Peyer's patch (tissue), 4 donors: ENCODE measurements at regions not wholly inside any gene's neighbourhood (a gene's known extent, or its start where the extent isn't known, plus 50 kb on each side); places are given as distances from the start of the nearest gene placed in this dataset.

ENCODE experiments used
- DNase-seq, 3 donors: peaks; one replicate each; pipeline ENCODE4 v3.0.0-alpha.2; 2017 to 2019
- H3K27ac ChIP-seq, 4 donors: fragments of 200-600 bp; sonication (generic); one replicate each; pipeline ENCODE4 v1.5.1; 2016 to 2019
- H3K27me3 ChIP-seq, 2 donors: fragments of 200-600 bp; sonication (generic); one replicate each; pipeline ENCODE4 v1.5.1; 2019
- H3K36me3 ChIP-seq, 3 donors: fragments of 200-600 bp; sonication (generic); one replicate each; pipeline ENCODE4 v1.5.1; 2016 to 2019
- H3K4me1 ChIP-seq, 4 donors: fragments of 200-600 bp; sonication (generic); one replicate each; pipeline ENCODE4 v1.5.1; 2016 to 2019
- H3K4me3 ChIP-seq, 4 donors: fragments of 200-600 bp; sonication (generic); 1 replicate in 3 of 4; 2 replicates in 1 of 4; pipeline ENCODE4 v1.5.1; 2016 to 2019; ENCODE audit warnings: mild to moderate bottlenecking in 1 of 4
- H3K9me3 ChIP-seq, 4 donors: fragments of 200-600 bp; sonication (generic); one replicate each; pipeline ENCODE4 v1.5.1; 2016 to 2019; ENCODE audit warnings: mild to moderate bottlenecking in 1 of 4
- POLR2A ChIP-seq, 2 donors: fragments of 450-650 bp; IDR thresholded peaks; one replicate each; pipeline ENCODE4 v1.5.1; 2017; ENCODE audit warnings: antibody characterized with exemption in 2 of 2, mild to moderate bottlenecking in 2 of 2, moderate library complexity in 2 of 2
- TF ChIP-seq, protein P1 (sequence below), 6 experiments: fragments of 450-650 bp in 4 of 6; fragments of 200-600 bp in 2 of 6; sonication (generic) in 1 of 6; IDR thresholded peaks; one replicate each; pipeline ENCODE4 v1.5.1; 2017 to 2019; ENCODE audit warnings: antibody characterized with exemption in 6 of 6, mild to moderate bottlenecking in 3 of 6, moderate library complexity in 1 of 6

DNA sequence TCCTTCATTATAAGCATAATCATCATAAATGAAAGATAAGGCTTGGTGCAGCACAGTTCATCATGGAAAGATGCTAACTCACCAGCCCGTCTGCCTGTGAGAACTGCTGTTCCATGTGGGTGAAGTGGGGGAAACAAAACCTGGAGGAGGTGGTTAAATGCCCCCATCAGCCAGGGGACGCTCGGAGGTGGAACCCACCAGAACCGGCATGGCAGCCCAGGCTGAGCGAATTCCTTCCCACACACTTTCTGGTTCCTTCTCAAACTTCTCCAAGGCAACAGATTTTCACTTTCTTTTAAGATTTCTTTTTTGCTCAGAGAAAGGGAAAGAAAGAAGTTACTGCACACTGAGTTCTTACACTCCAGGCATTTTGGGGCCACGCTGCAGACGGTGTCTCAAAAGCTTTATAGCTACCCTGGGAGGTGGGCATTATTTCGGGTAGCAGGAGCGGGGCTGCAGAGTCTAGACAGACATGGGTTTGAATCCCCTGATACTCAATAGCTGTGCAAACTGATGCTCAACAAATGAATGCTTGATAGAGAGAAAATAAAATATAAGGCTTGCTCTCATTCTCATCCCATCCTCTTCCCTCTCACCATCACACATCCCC is 190.7 kb downstream of the BCL11B start:
- no peak for DNase-seq
- Histone ChIP-seq H3K27ac (no peak overlapping the region), H3K36me3 (no peaks in the 10 kb centered on the region), H3K27me3 (no peaks in the 10 kb centered on the region), H3K9me3 (no peaks in the 10 kb centered on the region), H3K4me3 (no peak overlapping the region), H3K4me1 (no peaks in the 10 kb centered on the region)
- no peak for TF ChIP-seq POLR2A (IDR thresholded peaks at IDR 0.05)
- TF ChIP-seq, protein P1, sequence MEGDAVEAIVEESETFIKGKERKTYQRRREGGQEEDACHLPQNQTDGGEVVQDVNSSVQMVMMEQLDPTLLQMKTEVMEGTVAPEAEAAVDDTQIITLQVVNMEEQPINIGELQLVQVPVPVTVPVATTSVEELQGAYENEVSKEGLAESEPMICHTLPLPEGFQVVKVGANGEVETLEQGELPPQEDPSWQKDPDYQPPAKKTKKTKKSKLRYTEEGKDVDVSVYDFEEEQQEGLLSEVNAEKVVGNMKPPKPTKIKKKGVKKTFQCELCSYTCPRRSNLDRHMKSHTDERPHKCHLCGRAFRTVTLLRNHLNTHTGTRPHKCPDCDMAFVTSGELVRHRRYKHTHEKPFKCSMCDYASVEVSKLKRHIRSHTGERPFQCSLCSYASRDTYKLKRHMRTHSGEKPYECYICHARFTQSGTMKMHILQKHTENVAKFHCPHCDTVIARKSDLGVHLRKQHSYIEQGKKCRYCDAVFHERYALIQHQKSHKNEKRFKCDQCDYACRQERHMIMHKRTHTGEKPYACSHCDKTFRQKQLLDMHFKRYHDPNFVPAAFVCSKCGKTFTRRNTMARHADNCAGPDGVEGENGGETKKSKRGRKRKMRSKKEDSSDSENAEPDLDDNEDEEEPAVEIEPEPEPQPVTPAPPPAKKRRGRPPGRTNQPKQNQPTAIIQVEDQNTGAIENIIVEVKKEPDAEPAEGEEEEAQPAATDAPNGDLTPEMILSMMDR (IDR thresholded peaks at IDR 0.05), result no peak

DNA sequence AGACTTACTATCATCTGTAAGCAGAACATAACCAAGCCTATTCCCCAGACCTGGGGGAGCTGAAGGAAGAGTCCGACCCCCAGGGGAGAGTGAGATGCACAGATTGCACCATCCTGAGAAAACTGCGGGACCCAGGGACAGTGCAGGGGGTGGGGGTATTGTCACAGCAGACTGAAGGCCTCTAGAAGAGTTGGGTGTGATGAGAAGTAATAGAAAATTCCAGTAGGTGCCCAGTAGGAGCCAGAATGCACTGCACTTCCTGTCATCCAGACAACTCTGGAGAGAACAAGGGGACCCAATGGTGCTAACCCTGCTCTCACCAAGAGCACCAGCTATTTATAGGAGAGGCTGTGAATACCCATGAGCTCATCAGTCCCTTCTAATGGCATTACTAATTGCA is 190.1 kb downstream of the BCL11B start:
- TF ChIP-seq, protein P1 (IDR thresholded peaks at IDR 0.05), result no peak
- no peak for TF ChIP-seq POLR2A (IDR thresholded peaks at IDR 0.05)
- Histone ChIP-seq H3K36me3 (no peaks in the 10 kb centered on the region), H3K27me3 (no peaks in the 10 kb centered on the region), H3K27ac (no peak overlapping the region), H3K9me3 (no peaks in the 10 kb centered on the region), H3K4me1 (no peaks in the 10 kb centered on the region), H3K4me3 (no peak overlapping the region)
- DNase-seq, result no peak

DNA sequence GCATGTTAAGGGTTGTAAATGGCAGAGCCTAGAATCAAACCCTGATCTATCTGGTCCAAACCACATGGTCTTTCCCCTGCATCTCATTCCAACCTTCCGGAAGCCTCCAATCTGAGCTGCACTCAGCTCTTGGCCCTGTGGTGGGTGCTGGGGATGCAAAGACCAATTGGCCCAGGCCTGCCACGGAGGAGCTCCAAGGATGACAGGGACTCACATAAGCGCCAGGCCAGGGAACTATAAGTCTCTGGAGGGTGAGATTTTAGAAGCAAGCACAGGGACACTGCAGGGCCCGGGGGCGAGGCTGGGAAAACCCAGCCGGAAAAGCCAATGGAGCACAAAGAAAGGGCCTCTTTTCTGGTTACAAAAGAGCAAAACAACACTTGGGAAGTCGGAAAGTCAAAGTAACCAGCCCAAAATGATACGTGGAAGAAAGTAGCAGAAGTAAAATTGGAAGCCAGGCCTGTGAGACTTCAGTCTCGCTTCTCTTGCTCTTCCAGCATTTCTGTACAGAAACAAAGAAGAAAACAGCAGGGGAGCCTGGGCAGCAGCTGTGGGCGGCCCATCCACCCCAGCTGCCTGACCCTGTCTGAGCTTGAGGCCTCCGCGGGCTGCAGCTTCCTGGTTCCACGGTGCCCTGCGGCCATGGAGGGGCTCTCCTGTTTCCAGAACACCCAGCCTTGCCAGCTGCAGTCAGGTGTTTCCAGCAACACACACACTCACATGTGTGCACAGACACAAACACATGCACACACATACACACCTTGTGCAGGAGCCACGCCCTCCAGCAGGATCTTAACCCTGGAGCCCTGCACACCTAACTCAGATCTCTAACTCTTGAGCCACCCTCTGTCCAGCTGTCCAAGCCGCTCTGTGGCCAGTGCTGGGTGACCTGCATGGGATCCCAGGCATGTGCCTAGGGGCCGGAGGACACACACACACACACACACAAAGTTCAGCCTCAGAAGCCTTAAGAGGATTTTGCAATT is 178.2 kb downstream of the BCL11B start:
- no peaks in the 10 kb centered on the region for H3K4me1 ChIP-seq
- TF ChIP-seq POLR2A (IDR thresholded peaks at IDR 0.05), result no peak
- TF ChIP-seq, protein P1 (IDR thresholded peaks at IDR 0.05), result no peak
- no peak overlapping the region for H3K27ac ChIP-seq

DNA sequence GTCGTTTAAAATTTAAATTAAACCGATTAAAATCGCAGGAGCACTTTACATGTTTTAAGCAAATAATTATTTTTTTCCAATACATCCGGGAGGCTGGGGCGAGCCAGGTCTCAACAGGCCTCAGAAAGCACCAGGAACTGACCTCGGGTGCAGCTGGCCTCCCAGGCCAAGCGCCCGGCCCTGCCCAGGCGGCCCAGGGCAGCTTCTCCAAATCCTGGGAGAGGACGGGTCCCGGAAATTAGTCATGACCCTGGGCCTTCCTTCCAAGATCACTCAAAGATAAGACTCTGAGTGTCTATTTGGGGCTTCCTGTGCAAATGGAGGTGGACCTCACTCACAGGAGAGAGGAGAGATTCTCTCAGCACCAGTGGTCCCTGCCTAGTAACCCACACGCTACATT is 177.1 kb downstream of the BCL11B start:
- Histone ChIP-seq H3K4me3 (no peak overlapping the region), H3K36me3 (no peaks in the 10 kb centered on the region), H3K27me3 (no peaks in the 10 kb centered on the region), H3K4me1 (no peaks in the 10 kb centered on the region), H3K27ac (no peak overlapping the region), H3K9me3 (no peaks in the 10 kb centered on the region)
- DNase-seq, result no peak
- no peak for TF ChIP-seq POLR2A (IDR thresholded peaks at IDR 0.05)
- TF ChIP-seq, protein P1 (IDR thresholded peaks at IDR 0.05), result no peak

More for the DNA sequence above, 178.2 kb downstream of the BCL11B start:
- Histone ChIP-seq H3K4me3 (no peak overlapping the region), H3K27me3 (no peaks in the 10 kb centered on the region), H3K36me3 (no peaks in the 10 kb centered on the region), H3K9me3 (no peaks in the 10 kb centered on the region)
- no peak for DNase-seq

DNA sequence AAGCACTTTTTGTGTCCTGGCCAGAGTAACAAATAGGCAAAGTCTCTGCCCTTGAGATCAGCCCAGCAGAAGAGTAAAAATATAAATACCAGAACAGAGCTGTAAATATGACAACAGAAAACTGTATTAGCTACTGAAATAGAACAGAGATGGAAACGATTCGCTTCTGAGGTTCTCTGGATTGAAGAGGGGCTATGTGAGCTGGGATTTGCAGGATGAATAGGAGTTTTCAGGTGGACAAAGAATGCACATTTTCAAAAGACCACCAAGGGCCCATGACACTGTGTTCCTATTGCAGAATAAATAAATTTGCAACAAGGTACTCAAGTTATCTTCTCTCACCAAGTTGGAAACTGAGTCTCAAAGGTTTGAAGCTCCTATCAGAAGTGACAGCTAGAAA is 176.6 kb downstream of the BCL11B start:
- Histone ChIP-seq H3K4me1 (no peaks in the 10 kb centered on the region), H3K27me3 (no peaks in the 10 kb centered on the region), H3K27ac (no peak overlapping the region), H3K4me3 (no peak overlapping the region), H3K9me3 (no peaks in the 10 kb centered on the region), H3K36me3 (no peaks in the 10 kb centered on the region)
- no peak for TF ChIP-seq POLR2A (IDR thresholded peaks at IDR 0.05)
- TF ChIP-seq, protein P1 (IDR thresholded peaks at IDR 0.05), result no peak
- DNase-seq, result no peak
